DND-41 (cell line): ENCODE measurements at regions not wholly inside any gene's neighbourhood (a gene's known extent, or its start where the extent isn't known, plus 50 kb on each side); places are given as distances from the start of the nearest gene placed in this dataset.

Source experiments
- CTCF ChIP-seq: IDR thresholded peaks from 2 replicates; pipeline ENCODE4 v1.5.1; 2012; ENCODE audit warnings: borderline replicate concordance, low read length, moderate library complexity, mild to moderate bottlenecking; ENCODE audit not compliant: poor library complexity, severe bottlenecking; ENCODE audit errors: extremely low read depth
- EZH2 ChIP-seq: IDR thresholded peaks from 3 replicates; pipeline ENCODE4 v1.6.1; 2012; ENCODE audit warnings: borderline replicate concordance, low read depth, mild to moderate bottlenecking, moderate library complexity, low read length, inconsistent platforms; ENCODE audit not compliant: severe bottlenecking

GRCh38 chr4:30181918-30182317 is 538.3 kb upstream of the PCDH7 start:
- TF ChIP-seq CTCF (no peak), EZH2 (no peak)
